SJSA1 (cell line): ENCODE measurements at regions not wholly inside any gene's neighbourhood (a gene's known extent, or its start where the extent isn't known, plus 50 kb on each side); places are given as distances from the start of the nearest gene placed in this dataset.
"Not testable (repeated sequence)": the region's sequence is repeated elsewhere in the genome, so short reads cannot be mapped to it uniquely, and the experiment has no call there.

Experiments used
- DNase-seq, 2 experiments: peaks; one replicate each; pipeline ENCODE4 v3.0.0-alpha.2; 2015 to 2020; ENCODE audit warnings: low spot score in 2 of 2, low read depth in 1 of 2
- H3K27ac ChIP-seq: fragments of 250-450 bp; sonication (Bioruptor Pico); 2 replicates; pipeline ENCODE4 v1.5.1; 2020; ENCODE audit warnings: mild to moderate bottlenecking, moderate library complexity
- H3K27me3 ChIP-seq: fragments of 250-450 bp; sonication (Bioruptor Pico); replicated peaks from 2 replicates; pipeline ENCODE4 v1.5.1; 2020; ENCODE audit warnings: mild to moderate bottlenecking, moderate library complexity
- H3K36me3 ChIP-seq: fragments of 250-450 bp; sonication (Bioruptor Pico); 2 replicates; pipeline ENCODE4 v1.5.1; 2020; ENCODE audit warnings: mild to moderate bottlenecking
- H3K4me1 ChIP-seq: fragments of 250-450 bp; sonication (Bioruptor Pico); replicated peaks from 2 replicates; pipeline ENCODE4 v1.6.1; 2021; ENCODE audit warnings: mild to moderate bottlenecking
- H3K4me3 ChIP-seq: fragments of 250-450 bp; sonication (Bioruptor Pico); 2 replicates; pipeline ENCODE4 v1.5.1; 2020; ENCODE audit warnings: mild to moderate bottlenecking
- H3K9me3 ChIP-seq: fragments of 250-450 bp; sonication (Bioruptor Pico); replicated peaks from 2 replicates; pipeline ENCODE4 v1.5.1; 2020; ENCODE audit warnings: mild to moderate bottlenecking

- no peak for DNase-seq
- no peaks in the 10 kb centered on the region; the same call in 1 of the 2 replicates for H3K9me3 ChIP-seq
- H3K4me1 ChIP-seq = no peaks in the 10 kb centered on the region
- H3K36me3 ChIP-seq = no peaks in the 10 kb centered on the region
- H3K27ac ChIP-seq = no peak overlapping the region
- no peaks in the 10 kb centered on the region for H3K27me3 ChIP-seq
- no peak overlapping the region for H3K4me3 ChIP-seq
Measured at GRCh38 chr5:152717393-152717792, 312.3 kb upstream of the NMUR2 start.

- Histone ChIP-seq H3K27me3 (no peaks in the 10 kb centered on the region), H3K4me1 (no peaks in the 10 kb centered on the region), H3K9me3 (peaks cover 6% of the 10 kb centered on the region; the same call in 1 of the 2 replicates), H3K27ac (no peak overlapping the region), H3K4me3 (no peak overlapping the region), H3K36me3 (no peaks in the 10 kb centered on the region)
- DNase-seq = no peak
Measured at GRCh38 chr5:152723482-152723881, 318.4 kb upstream of the NMUR2 start.

GRCh38 chr5:152730176-152730575, 325.1 kb upstream of the NMUR2 start:
- no peaks in the 10 kb centered on the region for H3K27me3 ChIP-seq
- DNase-seq = no peak
- no peaks in the 10 kb centered on the region for H3K9me3 ChIP-seq
- no peak overlapping the region for H3K27ac ChIP-seq
- H3K4me3 ChIP-seq = no peak overlapping the region
- H3K36me3 ChIP-seq = no peaks in the 10 kb centered on the region
- H3K4me1 ChIP-seq = no peaks in the 10 kb centered on the region

- Histone ChIP-seq H3K27ac (no peak overlapping the region), H3K27me3 (no peaks in the 10 kb centered on the region), H3K4me3 (no peak overlapping the region), H3K36me3 (no peaks in the 10 kb centered on the region), H3K4me1 (no peaks in the 10 kb centered on the region), H3K9me3 (peaks cover 14% of the 10 kb centered on the region; the same call in 1 of the 2 replicates)
- DNase-seq = no peak
Measured at GRCh38 chr5:152736906-152737305, 331.8 kb upstream of the NMUR2 start.

- Histone ChIP-seq H3K4me1 (no peaks in the 10 kb centered on the region), H3K4me3 (no peak overlapping the region)
- no peak for DNase-seq
Measured at GRCh38 chr5:152739916-152740315, 334.8 kb upstream of the NMUR2 start.

GRCh38 chr5:152741126-152741525, 336.0 kb upstream of the NMUR2 start:
- H3K9me3 ChIP-seq = peaks cover 14% of the 10 kb centered on the region; the same call in 1 of the 2 replicates
- H3K36me3 ChIP-seq, H3K27me3 ChIP-seq, H3K4me1 ChIP-seq, DNase-seq, H3K27ac ChIP-seq, H3K4me3 ChIP-seq: not testable (repeated sequence)

More at GRCh38 chr5:152739916-152740315, 334.8 kb upstream of the NMUR2 start:
- peaks cover 14% of the 10 kb centered on the region; the same call in 1 of the 2 replicates for H3K9me3 ChIP-seq
- H3K27me3 ChIP-seq = no peaks in the 10 kb centered on the region
- H3K27ac ChIP-seq = no peak overlapping the region
- H3K36me3 ChIP-seq = no peaks in the 10 kb centered on the region

GRCh38 chr5:152787709-152788217, 382.7 kb upstream of the NMUR2 start:
- not testable (repeated sequence) for DNase-seq, H3K4me3 ChIP-seq, H3K4me1 ChIP-seq, H3K9me3 ChIP-seq, H3K27me3 ChIP-seq, H3K27ac ChIP-seq, H3K36me3 ChIP-seq

GRCh38 chr5:152801886-152802285, 396.8 kb upstream of the NMUR2 start:
- H3K36me3 ChIP-seq = no peaks in the 10 kb centered on the region
- H3K4me1 ChIP-seq = no peaks in the 10 kb centered on the region
- H3K4me3 ChIP-seq = no peak overlapping the region
- H3K27me3 ChIP-seq = no peaks in the 10 kb centered on the region
- DNase-seq = no peak
- H3K27ac ChIP-seq = no peak overlapping the region
- H3K9me3 ChIP-seq = no peaks in the 10 kb centered on the region

- Histone ChIP-seq H3K36me3 (no peaks in the 10 kb centered on the region), H3K4me3 (no peak overlapping the region), H3K27ac (no peak overlapping the region), H3K4me1 (no peaks in the 10 kb centered on the region), H3K9me3 (0 out of 2 replicates have a peak, but pooled peaks cover 5% of the 10 kb centered on the region), H3K27me3 (no peaks in the 10 kb centered on the region)
- no peak for DNase-seq
Measured at GRCh38 chr5:152804179-152804578, 399.1 kb upstream of the NMUR2 start.

- Histone ChIP-seq H3K4me3 (no peak overlapping the region), H3K4me1 (no peaks in the 10 kb centered on the region), H3K9me3 (peaks cover 11% of the 10 kb centered on the region; the same call in 1 of the 2 replicates), H3K27ac (no peak overlapping the region), H3K27me3 (no peaks in the 10 kb centered on the region), H3K36me3 (no peaks in the 10 kb centered on the region)
- DNase-seq = no peak
Measured at GRCh38 chr5:152811988-152812387, 406.9 kb upstream of the NMUR2 start.

- Histone ChIP-seq H3K9me3 (peaks cover 11% of the 10 kb centered on the region; the same call in 1 of the 2 replicates), H3K27ac (no peak overlapping the region), H3K27me3 (no peaks in the 10 kb centered on the region), H3K4me3 (no peak overlapping the region), H3K4me1 (no peaks in the 10 kb centered on the region), H3K36me3 (no peaks in the 10 kb centered on the region)
- DNase-seq = no peak
Measured at GRCh38 chr5:152813526-152813925, 408.4 kb upstream of the NMUR2 start.

GRCh38 chr5:152819891-152820290, 414.8 kb upstream of the NMUR2 start:
- Histone ChIP-seq H3K4me3 (no peak overlapping the region), H3K36me3 (no peaks in the 10 kb centered on the region), H3K27ac (no peak overlapping the region), H3K9me3 (peaks cover 12% of the 10 kb centered on the region), H3K4me1 (no peaks in the 10 kb centered on the region), H3K27me3 (no peaks in the 10 kb centered on the region)
- no peak for DNase-seq

GRCh38 chr5:152824316-152824715, 419.2 kb upstream of the NMUR2 start:
- H3K27me3 ChIP-seq = no peaks in the 10 kb centered on the region
- no peak overlapping the region for H3K4me3 ChIP-seq
- H3K27ac ChIP-seq = no peak overlapping the region
- H3K4me1 ChIP-seq = no peaks in the 10 kb centered on the region
- H3K9me3 ChIP-seq = peaks cover 11% of the 10 kb centered on the region
- no peaks in the 10 kb centered on the region for H3K36me3 ChIP-seq
- DNase-seq = no peak

GRCh38 chr5:152838241-152838786, 433.2 kb upstream of the NMUR2 start:
- Histone ChIP-seq H3K27me3 (no peaks in the 10 kb centered on the region), H3K27ac (no peak overlapping the region), H3K36me3 (no peaks in the 10 kb centered on the region), H3K9me3 (peaks cover 8% of the 10 kb centered on the region; the same call in 1 of the 2 replicates), H3K4me3 (no peak overlapping the region), H3K4me1 (no peaks in the 10 kb centered on the region)
- no peak for DNase-seq

GRCh38 chr5:152844713-152845112, 439.6 kb upstream of the NMUR2 start:
- Histone ChIP-seq H3K27ac (no peak overlapping the region), H3K4me1 (no peaks in the 10 kb centered on the region), H3K36me3 (no peaks in the 10 kb centered on the region), H3K9me3 (peaks cover 4% of the 10 kb centered on the region; the same call in 1 of the 2 replicates), H3K27me3 (no peaks in the 10 kb centered on the region), H3K4me3 (no peak overlapping the region)
- DNase-seq = no peak
